Psoas muscle (tissue), 7 donors: ENCODE measurements at regions not wholly inside any gene's neighbourhood (a gene's known extent, or its start where the extent isn't known, plus 50 kb on each side); places are given as distances from the start of the nearest gene placed in this dataset.
A peak's percentile ranks its signal among the peaks of the same experiment; 100 is the strongest.

Experiments
- ATAC-seq, 4 donors: fragments of 200-7000 bp; cut with Tn5 transposase; one replicate each; pipeline ENCODE4 v1.9.1; 2020; ENCODE audit warnings: moderate library complexity in 3 of 4, mild to moderate bottlenecking in 2 of 4
- DNase-seq, 2 donors: peaks; one replicate each; pipeline ENCODE4 v3.0.0-alpha.2; 2020
- H3K27ac ChIP-seq: fragments of 200-600 bp; one replicate; pipeline ENCODE4 v1.8.0; 2022
- H3K27me3 ChIP-seq, 3 donors: fragments of 200-600 bp in 1 of 3; one replicate each; pipeline versions ENCODE4 v1.6.1 to v1.8.0; 2013 to 2022; ENCODE audit warnings: low read length in 2 of 3, mild to moderate bottlenecking in 2 of 3, moderate library complexity in 1 of 3; ENCODE audit not compliant: insufficient read depth in 3 of 3
- H3K36me3 ChIP-seq, 2 donors: fragments of 200-600 bp in 1 of 2; one replicate each; pipeline versions ENCODE4 v1.6.1 to v1.8.0; 2013 to 2022; ENCODE audit warnings: low read depth in 1 of 2, mild to moderate bottlenecking in 1 of 2, moderate library complexity in 1 of 2; ENCODE audit not compliant: insufficient read depth in 1 of 2
- H3K4me1 ChIP-seq: fragments of 200-600 bp; one replicate; pipeline ENCODE4 v1.8.0; 2022
- H3K4me3 ChIP-seq: fragments of 200-600 bp; one replicate; pipeline ENCODE4 v1.8.0; 2022; ENCODE audit warnings: mild to moderate bottlenecking
- H3K9me3 ChIP-seq: fragments of 200-600 bp; one replicate; pipeline ENCODE4 v1.8.0; 2022
- WGBS, 3 donors: extraction: QIAGEN DNeasy Blood & Tissue Kit; methylation state at CpG; one replicate each; pipeline versions ENCODE4 v1.1.6 to v1.1.7; 2013; 5-methylcytosine and 5-hydroxymethylcytosine counted together
- intact Hi-C, 2 donors: fragments of 100-400 bp; cut with DNase I; formaldehyde crosslinking; loops; one replicate each; pipeline versions ENCODE4 v1.11.0 to v1.14.2; 2022
- TF ChIP-seq, protein P1 (sequence below): fragments of 200-600 bp; IDR thresholded peaks from one replicate; pipeline ENCODE4 v1.8.0; 2022; ENCODE audit warnings: antibody characterized with exemption
- donor health status: healthy with polysubstance abuse.
- donor health status: DM: no; HTN: no; CAD: no; lungs with moderate emphysema.
- donor health status: Bipolar disorder and iron deficiency.
- donor health status: healthy.
- donor health status: DM: yes; HTN: yes; CAD: no.
- donor health status: DM: no; HTN: no; CAD: no.
- donor health status: DM: yes; HTN: yes; CAD: no.

- peak; percentile 63 to 91 (median 79) for ATAC-seq
- H3K4me3 ChIP-seq = no peak overlapping the region
- DNase-seq = no peak
- H3K9me3 ChIP-seq = no peaks in the 10 kb centered on the region
- H3K36me3 ChIP-seq = no peaks in the 10 kb centered on the region
- intact Hi-C loops = no loop called here
- no peaks in the 10 kb centered on the region for H3K27me3 ChIP-seq
- 19 to 30% (median 20%) methylated on average over 9 of the region's 9 CpGs for WGBS, 3 donors
- peak overlapping the region; percentile 23 for H3K27ac ChIP-seq
- TF ChIP-seq, protein P1, sequence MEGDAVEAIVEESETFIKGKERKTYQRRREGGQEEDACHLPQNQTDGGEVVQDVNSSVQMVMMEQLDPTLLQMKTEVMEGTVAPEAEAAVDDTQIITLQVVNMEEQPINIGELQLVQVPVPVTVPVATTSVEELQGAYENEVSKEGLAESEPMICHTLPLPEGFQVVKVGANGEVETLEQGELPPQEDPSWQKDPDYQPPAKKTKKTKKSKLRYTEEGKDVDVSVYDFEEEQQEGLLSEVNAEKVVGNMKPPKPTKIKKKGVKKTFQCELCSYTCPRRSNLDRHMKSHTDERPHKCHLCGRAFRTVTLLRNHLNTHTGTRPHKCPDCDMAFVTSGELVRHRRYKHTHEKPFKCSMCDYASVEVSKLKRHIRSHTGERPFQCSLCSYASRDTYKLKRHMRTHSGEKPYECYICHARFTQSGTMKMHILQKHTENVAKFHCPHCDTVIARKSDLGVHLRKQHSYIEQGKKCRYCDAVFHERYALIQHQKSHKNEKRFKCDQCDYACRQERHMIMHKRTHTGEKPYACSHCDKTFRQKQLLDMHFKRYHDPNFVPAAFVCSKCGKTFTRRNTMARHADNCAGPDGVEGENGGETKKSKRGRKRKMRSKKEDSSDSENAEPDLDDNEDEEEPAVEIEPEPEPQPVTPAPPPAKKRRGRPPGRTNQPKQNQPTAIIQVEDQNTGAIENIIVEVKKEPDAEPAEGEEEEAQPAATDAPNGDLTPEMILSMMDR = no peak
- peaks cover 12% of the 10 kb centered on the region for H3K4me1 ChIP-seq
These were observed 143.4 kb upstream of the ERRFI1 start for GRCh38 chr1:8169364-8170058.

GRCh38 chr1:8167936-8168335 is 141.8 kb upstream of the ERRFI1 start:
- DNase-seq (no peak), ATAC-seq (no peak)
- Histone ChIP-seq H3K36me3 (no peaks in the 10 kb centered on the region), H3K4me1 (peaks cover 12% of the 10 kb centered on the region), H3K9me3 (no peaks in the 10 kb centered on the region), H3K27ac (no peak overlapping the region), H3K27me3 (no peaks in the 10 kb centered on the region), H3K4me3 (no peak overlapping the region)
- intact Hi-C loops = no loop called here
- TF ChIP-seq, protein P1 = no peak
- 98 to 100% (median 100%) methylated on average over 4 of the region's 4 CpGs for WGBS, 3 donors

DNA sequence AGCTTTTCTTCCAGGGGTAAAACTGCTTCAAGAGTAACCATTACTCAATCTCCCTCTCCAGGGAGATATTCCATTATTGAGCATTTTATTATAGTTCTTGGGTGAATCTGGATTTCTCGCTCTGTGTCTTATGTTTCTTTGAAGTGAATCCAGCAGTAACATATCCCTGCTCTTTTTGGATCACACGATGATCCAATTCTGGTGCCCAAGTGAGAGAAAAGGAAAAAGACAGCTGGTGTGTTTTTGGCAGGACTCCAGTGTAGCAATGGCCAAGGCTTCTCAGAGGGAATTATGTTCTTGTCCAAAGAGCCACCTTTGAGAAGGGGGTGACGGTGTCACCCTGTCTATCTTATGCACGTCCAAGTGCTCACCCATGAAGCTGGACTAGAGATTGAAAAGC is 140.3 kb upstream of the ERRFI1 start:
- no peak for DNase-seq
- no peaks in the 10 kb centered on the region for H3K27me3 ChIP-seq
- H3K36me3 ChIP-seq = no peaks in the 10 kb centered on the region
- intact Hi-C loops = no loop called here
- peak in 1 of 4 donors; percentile 4 for ATAC-seq
- H3K4me1 ChIP-seq = peaks cover 12% of the 10 kb centered on the region
- H3K27ac ChIP-seq = no peak overlapping the region
- H3K9me3 ChIP-seq = no peaks in the 10 kb centered on the region
- no peak overlapping the region for H3K4me3 ChIP-seq
- 21 to 42% (median 25%) methylated on average over 4 of the region's 4 CpGs for WGBS, 3 donors
- TF ChIP-seq, protein P1 = no peak

GRCh38 chr1:8165595-8166360 is 139.7 kb upstream of the ERRFI1 start:
- no peak overlapping the region for H3K4me3 ChIP-seq
- no peak overlapping the region for H3K27ac ChIP-seq
- no peaks in the 10 kb centered on the region for H3K9me3 ChIP-seq
- peaks cover 12% of the 10 kb centered on the region for H3K4me1 ChIP-seq
- DNase-seq = no peak
- intact Hi-C loops = no loop called here
- no peaks in the 10 kb centered on the region for H3K36me3 ChIP-seq
- 65 to 85% (median 74%) methylated on average over 14 of the region's 14 CpGs for WGBS, 3 donors
- ATAC-seq = peak in 2 of 4 donors; percentile 31 to 42
- TF ChIP-seq, protein P1 = no peak
- no peaks in the 10 kb centered on the region for H3K27me3 ChIP-seq
